PC-3 (cell line): ENCODE measurements at regions not wholly inside any gene's neighbourhood (a gene's known extent, or its start where the extent isn't known, plus 50 kb on each side); places are given as distances from the start of the nearest gene placed in this dataset.

Experiments
- ATAC-seq: fragments of 200-7000 bp; cut with Tn5 transposase; 2 replicates; pipeline ENCODE4 v1.9.1; 2020; ENCODE audit warnings: mild to moderate bottlenecking, moderate library complexity
- BruUV-seq: library from RNA; stranded (reverse); fragments of 400-500 nt; replicated peaks from 2 replicates; lab custom pipeline; 2021; lab: Mats Ljungman, UMichigan
- CTCF ChIA-PET: fragments of 300-600 bp; sonication (Branson Sonifier 250); formaldehyde crosslinking; loops from one replicate; lab custom pipeline; 2022; ENCODE audit warnings: antibody characterized with exemption; lab: Charles Lee
- POLR2A ChIA-PET: fragments of 300-600 bp; sonication (Branson Sonifier 250); formaldehyde crosslinking; loops from one replicate; lab custom pipeline; 2022; ENCODE audit warnings: antibody characterized with exemption; ENCODE audit not compliant: unreplicated experiment; lab: Charles Lee
- DNase-seq: peaks from one replicate; pipeline ENCODE4 v3.0.0-alpha.2; 2015
- H2AFZ ChIP-seq: fragments of 300-600 bp; sonication (generic); 2 replicates; pipeline ENCODE4 v1.6.0; 2016; ENCODE audit warnings: antibody characterized with exemption, low read length
- H3F3A ChIP-seq: fragments of 300-600 bp; sonication (generic); one replicate; pipeline ENCODE4 v1.6.0; 2017; ENCODE audit warnings: antibody characterized with exemption, low read length, control low read depth, mild to moderate bottlenecking; ENCODE audit not compliant: unreplicated experiment
- H3K27ac ChIP-seq: fragments of 300-600 bp; sonication (generic); 2 replicates; pipeline ENCODE4 v1.5.1; 2016; ENCODE audit warnings: mild to moderate bottlenecking, low read length
- H3K27me3 ChIP-seq: fragments of 300-600 bp; sonication (generic); 2 replicates; pipeline ENCODE4 v1.6.1; 2016; ENCODE audit warnings: low read length, mixed read lengths
- H3K36me3 ChIP-seq: fragments of 300-600 bp; sonication (generic); 2 replicates; pipeline ENCODE4 v1.6.1; 2016; ENCODE audit warnings: low read depth, mixed run types, low read length, mixed read lengths
- H3K4me1 ChIP-seq: fragments of 300-600 bp; sonication (generic); 2 replicates; pipeline ENCODE4 v1.5.1; 2016; ENCODE audit warnings: low read length; ENCODE audit not compliant: insufficient read depth
- H3K4me2 ChIP-seq: fragments of 300-600 bp; sonication (generic); 2 replicates; pipeline ENCODE4 v1.6.0; 2016; ENCODE audit warnings: low read length
- H3K4me3 ChIP-seq: fragments of 300-600 bp; sonication (generic); 2 replicates; pipeline ENCODE4 v1.5.1; 2016; ENCODE audit warnings: mild to moderate bottlenecking, low read length, mixed read lengths
- H3K79me2 ChIP-seq: fragments of 300-600 bp; sonication (generic); 2 replicates; pipeline ENCODE4 v1.6.1; 2017; ENCODE audit warnings: low read length, mixed read lengths
- H3K9ac ChIP-seq: fragments of 300-600 bp; sonication (generic); 2 replicates; pipeline ENCODE4 v1.6.0; 2016; ENCODE audit warnings: mild to moderate bottlenecking, low read length
- H3K9me2 ChIP-seq: fragments of 300-600 bp; sonication (generic); replicated peaks from 2 replicates; pipeline ENCODE4 v1.6.1; 2016; ENCODE audit warnings: mixed run types, low read length, mixed read lengths
- H3K9me3 ChIP-seq: fragments of 300-600 bp; sonication (generic); 2 replicates; pipeline ENCODE4 v1.6.1; 2016; ENCODE audit warnings: low read length, mixed read lengths
- H4K20me1 ChIP-seq: fragments of 300-600 bp; sonication (generic); 2 replicates; pipeline ENCODE4 v1.6.1; 2016; ENCODE audit warnings: low read length, mixed read lengths
- CTCF ChIP-seq: fragments of 300-600 bp; sonication (generic); conservative IDR thresholded peaks from 2 replicates; pipeline ENCODE4 v1.5.1; 2017; ENCODE audit warnings: antibody characterized with exemption, low read depth, mild to moderate bottlenecking, low read length
- EZH2 ChIP-seq: fragments of 300-600 bp; sonication (generic); IDR thresholded peaks from one replicate; pipeline ENCODE4 v1.6.1; 2017; ENCODE audit warnings: antibody characterized with exemption, mild to moderate bottlenecking, low read length; ENCODE audit not compliant: unreplicated experiment
- EZH2phosphoT487 ChIP-seq: fragments of 300-600 bp; sonication (generic); IDR thresholded peaks from 2 replicates; pipeline ENCODE4 v1.6.1; 2018; ENCODE audit warnings: mild to moderate bottlenecking, antibody characterized with exemption, low read length, borderline replicate concordance
- intact Hi-C: fragments of 100-400 bp; cut with micrococcal nuclease; formaldehyde crosslinking; loops from 2 replicates; pipeline ENCODE4 v1.9.0; 2023

- no peak for ATAC-seq
- POLR2A ChIA-PET = no interaction called here
- CTCF ChIA-PET = no interaction called here
- Histone ChIP-seq H2AFZ (no peak overlapping the region), H3K27me3 (peaks cover 25% of the 10 kb centered on the region; the same call in 1 of the 2 replicates), H3K9ac (no peak overlapping the region), H3K4me3 (no peak overlapping the region), H3K4me2 (no peak overlapping the region), H3K9me2 (no peaks in the 10 kb centered on the region), H3F3A (no peaks in the 10 kb centered on the region), H3K27ac (no peak overlapping the region), H3K9me3 (no peaks in the 10 kb centered on the region), H4K20me1 (no peaks in the 10 kb centered on the region), H3K36me3 (no peaks in the 10 kb centered on the region), H3K79me2 (no peaks in the 10 kb centered on the region), H3K4me1 (no peaks in the 10 kb centered on the region)
- TF ChIP-seq CTCF (no peak), EZH2phosphoT487 (no peak), EZH2 (no peak)
- intact Hi-C loops = no loop called here
- DNase-seq = no peak
- no TSS peak for BruUV-seq
These were observed 79.3 kb upstream of the RORA start for GRCh38 chr15:61308437-61308836.

GRCh38 chr15:61307474-61307873, 78.4 kb upstream of the RORA start:
- TF ChIP-seq CTCF (no peak), EZH2 (no peak), EZH2phosphoT487 (no peak)
- no peaks in the 10 kb centered on the region for H3K4me1 ChIP-seq
- H3K9me2 ChIP-seq = no peaks in the 10 kb centered on the region
- no peak overlapping the region for H2AFZ ChIP-seq
- H3K27me3 ChIP-seq = peaks cover 25% of the 10 kb centered on the region; the same call in 1 of the 2 replicates
- no TSS peak for BruUV-seq
- H3K4me3 ChIP-seq = no peak overlapping the region
- no peak overlapping the region for H3K27ac ChIP-seq
- H3F3A ChIP-seq = no peaks in the 10 kb centered on the region
- no peaks in the 10 kb centered on the region for H3K9me3 ChIP-seq
- CTCF ChIA-PET = no interaction called here
- no peak for ATAC-seq
- no peak overlapping the region for H3K4me2 ChIP-seq
- H3K36me3 ChIP-seq = no peaks in the 10 kb centered on the region
- intact Hi-C loops = no loop called here
- no peaks in the 10 kb centered on the region for H3K79me2 ChIP-seq
- no peaks in the 10 kb centered on the region for H4K20me1 ChIP-seq
- no peak overlapping the region for H3K9ac ChIP-seq
- DNase-seq = no peak
- POLR2A ChIA-PET = no interaction called here

- H3K9me2 ChIP-seq = no peaks in the 10 kb centered on the region
- H3K9ac ChIP-seq = no peak overlapping the region
- DNase-seq (no peak), ATAC-seq (no peak)
- H3K79me2 ChIP-seq = no peaks in the 10 kb centered on the region
- no peaks in the 10 kb centered on the region for H3F3A ChIP-seq
- intact Hi-C loops = no loop called here
- CTCF ChIA-PET = no interaction called here
- H3K36me3 ChIP-seq = no peaks in the 10 kb centered on the region
- H3K27ac ChIP-seq = no peak overlapping the region
- no peak overlapping the region for H3K4me2 ChIP-seq
- no peak overlapping the region for H2AFZ ChIP-seq
- TF ChIP-seq EZH2 = no peak
- TF ChIP-seq EZH2phosphoT487 = no peak
- TF ChIP-seq CTCF = no peak
- BruUV-seq = no TSS peak
- peaks cover 27% of the 10 kb centered on the region for H3K27me3 ChIP-seq
- H4K20me1 ChIP-seq = no peaks in the 10 kb centered on the region
- no peaks in the 10 kb centered on the region for H3K4me1 ChIP-seq
- H3K9me3 ChIP-seq = no peaks in the 10 kb centered on the region
- H3K4me3 ChIP-seq = no peak overlapping the region
- POLR2A ChIA-PET = no interaction called here
These were observed 72.6 kb upstream of the RORA start for GRCh38 chr15:61301701-61302100.
